Transverse colon (tissue), 4 donors: ENCODE measurements at regions not wholly inside any gene's neighbourhood (a gene's known extent, or its start where the extent isn't known, plus 50 kb on each side); places are given as distances from the start of the nearest gene placed in this dataset.

ENCODE experiments used
- DNase-seq: peaks from one replicate; pipeline ENCODE4 v3.0.0-alpha.2; 2019
- H3K27ac ChIP-seq, 4 donors: fragments of 200-600 bp; sonication (generic); 2 replicates each; pipeline ENCODE4 v1.5.1; 2016 to 2018; ENCODE audit warnings: inconsistent platforms in 4 of 4
- H3K27me3 ChIP-seq: fragments of 200-600 bp; sonication (generic); 2 replicates; pipeline ENCODE4 v1.5.1; 2017; ENCODE audit warnings: inconsistent platforms
- H3K36me3 ChIP-seq, 4 donors: fragments of 200-600 bp; sonication (generic); 2 replicates each; pipeline ENCODE4 v1.5.1; 2017 to 2019; ENCODE audit warnings: inconsistent platforms in 4 of 4
- H3K4me1 ChIP-seq, 4 donors: fragments of 200-600 bp; sonication (generic); 2 replicates each; pipeline ENCODE4 v1.5.1; 2017 to 2020; ENCODE audit warnings: inconsistent platforms in 4 of 4
- H3K4me3 ChIP-seq, 4 donors: fragments of 200-600 bp; sonication (generic); 1 replicate in 1 of 4; 2 replicates in 3 of 4; pipeline versions ENCODE4 v1.5.1 to v1.6.1; 2017 to 2019; ENCODE audit warnings: inconsistent platforms in 4 of 4
- H3K9me3 ChIP-seq, 2 donors: fragments of 200-600 bp; sonication (generic); 2 replicates each; pipeline ENCODE4 v1.5.1; 2017 to 2019; ENCODE audit warnings: inconsistent platforms in 2 of 2
- CTCF ChIP-seq, 5 experiments: fragments of 200-600 bp in 3 of 5; fragments of 450-650 bp in 2 of 5; sonication (generic) in 3 of 5; IDR thresholded peaks; 1 replicate in 2 of 5; 2 replicates in 3 of 5; pipeline ENCODE4 v1.5.1; 2016 to 2017; ENCODE audit warnings: antibody characterized with exemption in 5 of 5, inconsistent platforms in 3 of 5, mild to moderate bottlenecking in 2 of 5, moderate library complexity in 1 of 5
- EP300 ChIP-seq: sonication (generic); formaldehyde crosslinking; IDR thresholded peaks from one replicate; pipeline ENCODE4 v1.6.1; 2017; ENCODE audit warnings: antibody characterized with exemption, low read depth
- POLR2A ChIP-seq: fragments of 450-650 bp; IDR thresholded peaks from one replicate; pipeline ENCODE4 v1.6.1; 2016; ENCODE audit warnings: antibody characterized with exemption, mild to moderate bottlenecking, moderate library complexity
- POLR2AphosphoS5 ChIP-seq, 3 donors: sonication (generic); formaldehyde crosslinking; IDR thresholded peaks; one replicate each; pipeline ENCODE4 v1.6.1; 2016; ENCODE audit warnings: antibody characterized with exemption in 3 of 3
- WGBS, 2 donors: methylation state at CpG; one replicate each; pipeline ENCODE4 v1.1.5; 2018; ENCODE audit warnings: low coverage in 1 of 2; 5-methylcytosine and 5-hydroxymethylcytosine counted together
- in situ Hi-C, 4 donors: fragments of 200-750 bp; cut with MboI; loops; one replicate each; pipeline versions ENCODE4 v1.15.0 to v1.15.1; 2017; ENCODE audit warnings: low sequenced_read_pairs in 3 of 4, low pct_ligation_motif_present in 1 of 4, low pct_unique_long_range_greater_than_20kb in 1 of 4
- intact Hi-C: fragments of 100-400 bp; cut with DNase I; formaldehyde crosslinking; loops from one replicate; pipeline ENCODE4 v1.15.1; 2023; ENCODE audit warnings: low total_unique reads

DNA sequence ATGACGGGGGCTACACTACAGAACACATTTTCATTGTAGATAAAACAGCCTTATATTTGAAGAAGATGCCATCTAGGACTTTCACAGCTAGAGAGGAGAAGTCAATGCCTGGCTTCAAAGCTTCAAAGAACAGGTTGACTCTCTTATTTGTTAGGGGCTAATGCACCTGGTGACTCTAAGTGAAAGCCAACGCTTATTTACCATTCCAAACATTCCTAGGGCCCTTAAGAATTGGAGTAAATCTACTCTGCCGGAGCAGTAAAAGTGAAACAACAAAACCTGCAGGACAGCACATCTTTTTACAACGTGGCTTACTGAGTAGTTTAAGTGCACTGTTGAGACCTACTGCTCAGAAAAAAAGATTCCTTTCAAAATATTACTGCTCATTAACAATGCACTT, 487.2 kb upstream of the SOX5 start:
- no peaks in the 10 kb centered on the region for H3K4me1 ChIP-seq
- no peaks in the 10 kb centered on the region for H3K9me3 ChIP-seq
- WGBS, 2 donors: 51 to 60% methylated on average over 4 of the region's 4 CpGs
- H3K27me3 ChIP-seq: no peaks in the 10 kb centered on the region
- TF ChIP-seq POLR2AphosphoS5 (IDR thresholded peaks at IDR 0.05) (no peak), POLR2A (no peak), EP300 (no peak), CTCF (IDR thresholded peaks at IDR 0.05) (no peak)
- intact Hi-C loops (no loop called here), in situ Hi-C loops (no loop called here)
- no peak for DNase-seq
- no peak overlapping the region for H3K27ac ChIP-seq
- no peaks in the 10 kb centered on the region for H3K36me3 ChIP-seq
- H3K4me3 ChIP-seq: no peak overlapping the region

DNA sequence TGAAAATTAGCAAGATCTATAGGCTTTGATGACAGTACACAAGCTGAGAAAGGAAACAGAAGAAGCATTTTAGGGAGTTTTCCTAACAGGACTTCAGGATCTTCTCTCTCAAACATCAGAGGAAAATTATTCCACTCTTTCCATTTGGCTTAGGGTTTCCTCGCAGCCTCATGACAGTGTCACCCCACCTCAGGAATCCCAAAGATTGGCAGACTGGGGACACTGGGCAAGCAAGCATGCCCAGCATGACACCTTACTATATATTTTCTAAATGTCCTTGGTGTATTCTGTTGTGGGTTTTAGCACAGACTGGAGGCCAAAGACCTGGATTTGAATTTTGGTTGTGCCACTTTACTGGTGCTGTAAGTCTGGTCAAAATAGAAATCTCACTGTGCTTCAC, 482.4 kb upstream of the SOX5 start:
- no peak for TF ChIP-seq CTCF (IDR thresholded peaks at IDR 0.05)
- TF ChIP-seq EP300: no peak
- TF ChIP-seq POLR2AphosphoS5 (IDR thresholded peaks at IDR 0.05): no peak
- TF ChIP-seq POLR2A: no peak
- Histone ChIP-seq H3K4me3 (no peak overlapping the region), H3K4me1 (no peaks in the 10 kb centered on the region), H3K36me3 (no peaks in the 10 kb centered on the region), H3K27me3 (no peaks in the 10 kb centered on the region), H3K27ac (no peak overlapping the region), H3K9me3 (no peaks in the 10 kb centered on the region)
- in situ Hi-C loops (no loop called here), intact Hi-C loops (no loop called here)
- DNase-seq: no peak
- 90% methylated on average over 1 of the region's 1 CpG; no CpG with 5 or more reads in 1 of the 2 donors for WGBS, 2 donors

DNA sequence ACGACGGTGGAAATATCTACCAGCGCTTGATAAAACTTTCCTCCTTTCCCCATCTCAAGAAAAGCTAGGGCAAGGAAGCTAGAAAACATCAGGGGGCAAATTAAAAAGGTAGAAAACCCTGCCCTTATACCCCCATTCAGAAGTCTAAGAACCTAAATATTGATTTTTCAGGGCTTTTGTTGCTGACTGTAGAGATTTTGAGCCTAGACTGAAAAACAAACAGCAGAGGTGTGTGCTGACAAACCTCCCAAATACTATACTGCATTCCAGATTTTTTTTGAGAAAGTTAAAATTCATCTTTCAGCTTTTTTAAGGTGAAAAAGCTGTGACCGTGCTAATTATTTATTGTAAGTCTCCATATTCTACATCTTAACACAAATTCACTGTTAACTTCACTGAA, 478.3 kb upstream of the SOX5 start:
- in situ Hi-C loops: no loop called here
- no peak overlapping the region for H3K4me3 ChIP-seq
- 92 to 97% methylated on average over 4 of the region's 4 CpGs for WGBS, 2 donors

GRCh38 chr12:24425601-24425970, 476.1 kb upstream of the SOX5 start:
- intact Hi-C loops (no loop called here), in situ Hi-C loops (no loop called here)
- no peak for DNase-seq
- Histone ChIP-seq H3K36me3 (no peaks in the 10 kb centered on the region), H3K27me3 (no peaks in the 10 kb centered on the region), H3K27ac (no peak overlapping the region), H3K4me3 (no peak overlapping the region), H3K4me1 (no peaks in the 10 kb centered on the region), H3K9me3 (no peaks in the 10 kb centered on the region)
- 78 to 81% methylated on average over 2 of the region's 2 CpGs for WGBS, 2 donors
- TF ChIP-seq EP300 (no peak), POLR2A (no peak), POLR2AphosphoS5 (IDR thresholded peaks at IDR 0.05) (no peak), CTCF (IDR thresholded peaks at IDR 0.05) (no peak)

More for the DNA sequence above, 478.3 kb upstream of the SOX5 start:
- intact Hi-C loops: no loop called here
- no peak for DNase-seq
- TF ChIP-seq CTCF (IDR thresholded peaks at IDR 0.05): no peak
- no peak for TF ChIP-seq EP300
- TF ChIP-seq POLR2AphosphoS5 (IDR thresholded peaks at IDR 0.05): no peak
- TF ChIP-seq POLR2A: no peak
- Histone ChIP-seq H3K27ac (no peak overlapping the region), H3K4me1 (no peaks in the 10 kb centered on the region), H3K9me3 (no peaks in the 10 kb centered on the region), H3K36me3 (no peaks in the 10 kb centered on the region), H3K27me3 (no peaks in the 10 kb centered on the region)
